ENCODE measurements at regions not wholly inside any gene's neighbourhood (a gene's known extent, or its start where the extent isn't known, plus 50 kb on each side); places are given as distances from the start of the nearest gene placed in this dataset.
A peak's percentile ranks its signal among the peaks of the same experiment; 100 is the strongest.

DNA sequence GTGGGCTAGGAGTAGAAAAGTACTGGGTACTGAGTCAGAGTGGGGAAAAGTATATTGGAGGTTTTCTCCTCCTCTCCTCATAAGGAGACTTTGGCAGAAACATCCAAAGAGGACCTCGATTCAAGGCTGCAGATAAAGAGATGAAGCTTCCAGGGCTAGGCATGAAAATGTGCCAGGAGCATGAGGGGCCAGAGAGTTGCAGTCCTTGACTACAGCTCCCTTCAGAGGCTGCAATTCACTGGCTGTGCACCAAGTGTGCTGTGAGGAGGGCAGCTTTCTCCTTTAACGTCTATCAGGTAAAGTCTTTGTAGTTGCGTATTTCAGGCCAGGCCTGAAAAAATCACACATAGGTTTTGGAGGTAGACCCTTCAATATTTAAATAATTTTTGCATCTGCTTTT lies 174.9 kb upstream of the VEGFC start:
- H3K36me3 ChIP-seq, result no peaks in the 10 kb centered on the region
- H3K9me3 ChIP-seq, result peaks cover 0 to 5% (median 0%) of the 10 kb centered on the region in 12 donors
- DNase-seq, result no peak
- H3K27ac ChIP-seq, result no peak overlapping the region
- H3K4me1 ChIP-seq, result no peaks in the 10 kb centered on the region
- TF ChIP-seq, protein P1, sequence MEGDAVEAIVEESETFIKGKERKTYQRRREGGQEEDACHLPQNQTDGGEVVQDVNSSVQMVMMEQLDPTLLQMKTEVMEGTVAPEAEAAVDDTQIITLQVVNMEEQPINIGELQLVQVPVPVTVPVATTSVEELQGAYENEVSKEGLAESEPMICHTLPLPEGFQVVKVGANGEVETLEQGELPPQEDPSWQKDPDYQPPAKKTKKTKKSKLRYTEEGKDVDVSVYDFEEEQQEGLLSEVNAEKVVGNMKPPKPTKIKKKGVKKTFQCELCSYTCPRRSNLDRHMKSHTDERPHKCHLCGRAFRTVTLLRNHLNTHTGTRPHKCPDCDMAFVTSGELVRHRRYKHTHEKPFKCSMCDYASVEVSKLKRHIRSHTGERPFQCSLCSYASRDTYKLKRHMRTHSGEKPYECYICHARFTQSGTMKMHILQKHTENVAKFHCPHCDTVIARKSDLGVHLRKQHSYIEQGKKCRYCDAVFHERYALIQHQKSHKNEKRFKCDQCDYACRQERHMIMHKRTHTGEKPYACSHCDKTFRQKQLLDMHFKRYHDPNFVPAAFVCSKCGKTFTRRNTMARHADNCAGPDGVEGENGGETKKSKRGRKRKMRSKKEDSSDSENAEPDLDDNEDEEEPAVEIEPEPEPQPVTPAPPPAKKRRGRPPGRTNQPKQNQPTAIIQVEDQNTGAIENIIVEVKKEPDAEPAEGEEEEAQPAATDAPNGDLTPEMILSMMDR (IDR thresholded peaks at IDR 0.05), result no peak
- TF ChIP-seq POLR2A (IDR thresholded peaks at IDR 0.05), result no peak
- no peak overlapping the region for H3K4me3 ChIP-seq
- intact Hi-C loops (cut with DNase I), result no loop called here
- no peak for ATAC-seq
- H3K27me3 ChIP-seq, result no peaks in the 10 kb centered on the region
- 43 to 60% (median 50%) methylated on average over 3 of the region's 3 CpGs for WGBS, 4 donors

DNA sequence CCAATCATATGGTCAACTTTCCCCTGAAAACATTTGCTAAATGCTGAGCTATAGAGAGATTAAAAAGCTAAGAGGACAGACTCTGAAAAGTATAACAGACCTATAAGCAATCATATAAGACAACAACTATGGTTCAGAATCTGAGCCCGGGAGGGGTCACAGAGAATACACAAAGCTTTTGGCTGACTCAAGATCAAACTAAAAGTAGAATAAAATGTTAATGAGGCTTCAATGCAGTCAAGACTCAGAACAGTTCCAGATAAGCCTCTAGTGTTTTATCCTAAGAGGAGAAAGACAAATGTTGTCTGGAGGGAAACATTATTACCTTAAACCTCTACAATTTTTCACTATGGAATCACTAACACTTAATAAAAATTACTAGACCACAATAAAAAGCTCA lies 175.4 kb upstream of the VEGFC start:
- TF ChIP-seq POLR2A (IDR thresholded peaks at IDR 0.05), result no peak
- TF ChIP-seq, protein P1 (IDR thresholded peaks at IDR 0.05), result no peak
- ATAC-seq (no peak), DNase-seq (no peak)
- peaks cover 0 to 5% (median 0%) of the 10 kb centered on the region in 12 donors for H3K9me3 ChIP-seq
- H3K27me3 ChIP-seq, result no peaks in the 10 kb centered on the region
- H3K4me3 ChIP-seq, result no peak overlapping the region
- intact Hi-C loops (cut with DNase I), result no loop called here
- H3K4me1 ChIP-seq, result no peaks in the 10 kb centered on the region
- H3K36me3 ChIP-seq, result no peaks in the 10 kb centered on the region
- WGBS, 4 donors, result 35 to 51% (median 45%) methylated on average over 1 of the region's 1 CpG
- H3K27ac ChIP-seq, result no peak overlapping the region

DNA sequence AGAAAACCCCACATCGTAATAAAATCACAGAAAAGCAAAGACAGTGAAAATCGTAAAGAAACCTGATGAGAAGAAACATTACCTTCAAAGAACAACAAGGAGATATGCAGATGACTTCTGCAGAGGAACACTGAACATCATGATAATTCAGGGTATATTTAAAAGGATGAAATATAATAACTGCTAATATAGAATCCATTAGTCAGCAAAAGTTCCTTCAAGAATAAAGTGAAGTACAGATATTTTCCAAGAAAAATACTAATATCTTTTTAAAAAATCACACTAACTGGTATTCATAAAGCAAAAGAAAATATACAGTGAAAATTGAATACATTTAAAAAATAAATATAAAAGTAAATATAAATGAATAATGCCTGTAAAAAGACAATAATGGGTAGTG lies 176.3 kb upstream of the VEGFC start:
- H3K27ac ChIP-seq, result no peak overlapping the region
- no peaks in the 10 kb centered on the region for H3K4me1 ChIP-seq
- TF ChIP-seq POLR2A (IDR thresholded peaks at IDR 0.05), result no peak
- TF ChIP-seq, protein P1 (IDR thresholded peaks at IDR 0.05), result no peak
- no peaks in the 10 kb centered on the region for H3K27me3 ChIP-seq
- no peaks in the 10 kb centered on the region for H3K36me3 ChIP-seq
- DNase-seq (no peak), ATAC-seq (no peak)
- intact Hi-C loops (cut with DNase I), result no loop called here
- WGBS, 4 donors, result 85 to 96% (median 89%) methylated on average over 2 of the region's 2 CpGs
- peaks cover 0 to 5% (median 0%) of the 10 kb centered on the region in 12 donors for H3K9me3 ChIP-seq
- H3K4me3 ChIP-seq, result no peak overlapping the region

DNA sequence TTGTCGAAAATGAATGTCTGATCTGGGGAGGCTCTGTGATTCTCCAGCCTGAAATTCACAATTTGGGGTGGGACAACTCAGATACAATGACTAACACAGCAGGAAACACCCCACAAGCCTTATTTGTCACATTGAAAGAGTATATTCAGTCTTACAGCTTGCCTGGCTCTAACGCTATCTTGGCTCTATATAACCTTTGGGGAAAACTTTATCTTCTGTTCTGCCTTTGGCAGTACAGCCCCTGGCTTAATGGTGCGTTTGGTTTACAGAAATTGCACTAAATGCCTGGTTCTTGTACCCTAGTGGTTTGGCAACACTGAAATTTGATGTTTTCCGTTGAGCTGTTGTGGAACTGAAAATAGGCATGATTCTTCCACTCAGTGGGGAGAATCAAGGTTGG lies 178.1 kb upstream of the VEGFC start:
- Histone ChIP-seq H3K4me1 (no peaks in the 10 kb centered on the region), H3K9me3 (peaks cover 0 to 5% (median 0%) of the 10 kb centered on the region in 12 donors), H3K27ac (no peak overlapping the region), H3K27me3 (no peaks in the 10 kb centered on the region), H3K4me3 (no peak overlapping the region), H3K36me3 (no peaks in the 10 kb centered on the region)
- peak in 2 of 4 donors; percentile 39 to 67 for ATAC-seq
- WGBS, 4 donors, result 67 to 81% (median 76%) methylated on average over 4 of the region's 4 CpGs
- TF ChIP-seq POLR2A (IDR thresholded peaks at IDR 0.05), result no peak
- TF ChIP-seq, protein P1 (IDR thresholded peaks at IDR 0.05), result no peak
- intact Hi-C loops (cut with DNase I), result no loop called here
- DNase-seq, result no peak

Measured in heart left ventricle (tissue), 16 donors.